Ishikawa (cell line): ENCODE measurements at regions not wholly inside any gene's neighbourhood (a gene's known extent, or its start where the extent isn't known, plus 50 kb on each side); places are given as distances from the start of the nearest gene placed in this dataset.

Experiments used
- CEBPB ChIP-seq: IDR thresholded peaks from 2 replicates; pipeline ENCODE4 v1.6.1; 2012
- TCF12 ChIP-seq: IDR thresholded peaks from 2 replicates; pipeline ENCODE4 v1.6.1; 2012; ENCODE audit warnings: low read depth
- YY1 ChIP-seq: IDR thresholded peaks from 2 replicates; pipeline ENCODE4 v1.6.1; 2012; ENCODE audit warnings: low read depth

DNA sequence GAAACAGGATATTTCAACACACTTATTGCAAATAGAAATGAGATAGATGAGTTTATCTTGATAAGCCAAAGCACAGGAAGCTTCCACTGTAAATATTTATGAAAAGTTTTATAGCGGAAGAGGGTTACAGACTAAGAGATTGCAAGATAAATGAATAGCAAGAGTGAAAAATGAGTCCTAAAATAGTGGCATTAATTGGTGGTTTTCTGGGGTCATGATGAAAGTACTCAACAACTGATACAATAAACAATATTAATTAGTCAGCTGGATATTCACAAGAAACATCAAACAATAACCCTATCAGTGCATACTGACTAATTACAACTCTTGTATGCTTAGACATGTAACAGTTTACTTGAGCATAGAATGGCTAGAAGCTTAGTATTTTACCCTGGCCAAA is 154.8 kb upstream of the CHODL start:
- TF ChIP-seq YY1 (no peak), CEBPB (no peak), TCF12 (no peak)
